ENCODE measurements at regions not wholly inside any gene's neighbourhood (a gene's known extent, or its start where the extent isn't known, plus 50 kb on each side); places are given as distances from the start of the nearest gene placed in this dataset.

DNA sequence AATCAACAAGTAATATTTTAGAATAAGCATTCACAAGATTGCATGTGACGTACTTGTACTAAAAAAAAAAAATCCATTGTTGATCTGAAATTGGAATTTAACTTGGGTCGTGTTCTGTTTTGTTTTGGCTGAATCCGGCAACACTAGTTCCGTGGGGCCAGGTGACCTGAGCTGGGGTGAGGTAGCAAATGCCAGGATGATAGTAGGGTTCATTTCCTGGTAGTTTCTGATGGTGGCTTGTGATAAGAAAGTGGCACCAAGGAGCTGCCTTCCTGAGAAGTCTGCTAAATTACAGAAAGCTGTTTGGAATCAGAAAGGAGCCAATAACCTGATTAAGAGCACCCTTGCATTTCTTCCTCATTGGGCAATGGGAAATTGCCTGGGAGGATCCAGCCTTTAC is 126.4 kb upstream of the DLX2 start:
- Mint-ChIP-seq H3K27me3 (ENCODE audit: low read depth) (peaks cover 21% of the 10 kb centered on the region), H3K9me3 (no peaks in the 10 kb centered on the region), H3K4me1 (peaks cover 52% of the 10 kb centered on the region), H3K4me3 (no peak overlapping the region), H3K27ac (peak overlapping the region in 2 of 3 experiments; percentile 20 to 50), H3K36me3 (ENCODE audit: low read depth) (no peaks in the 10 kb centered on the region)
- TF ChIP-seq, protein P1, sequence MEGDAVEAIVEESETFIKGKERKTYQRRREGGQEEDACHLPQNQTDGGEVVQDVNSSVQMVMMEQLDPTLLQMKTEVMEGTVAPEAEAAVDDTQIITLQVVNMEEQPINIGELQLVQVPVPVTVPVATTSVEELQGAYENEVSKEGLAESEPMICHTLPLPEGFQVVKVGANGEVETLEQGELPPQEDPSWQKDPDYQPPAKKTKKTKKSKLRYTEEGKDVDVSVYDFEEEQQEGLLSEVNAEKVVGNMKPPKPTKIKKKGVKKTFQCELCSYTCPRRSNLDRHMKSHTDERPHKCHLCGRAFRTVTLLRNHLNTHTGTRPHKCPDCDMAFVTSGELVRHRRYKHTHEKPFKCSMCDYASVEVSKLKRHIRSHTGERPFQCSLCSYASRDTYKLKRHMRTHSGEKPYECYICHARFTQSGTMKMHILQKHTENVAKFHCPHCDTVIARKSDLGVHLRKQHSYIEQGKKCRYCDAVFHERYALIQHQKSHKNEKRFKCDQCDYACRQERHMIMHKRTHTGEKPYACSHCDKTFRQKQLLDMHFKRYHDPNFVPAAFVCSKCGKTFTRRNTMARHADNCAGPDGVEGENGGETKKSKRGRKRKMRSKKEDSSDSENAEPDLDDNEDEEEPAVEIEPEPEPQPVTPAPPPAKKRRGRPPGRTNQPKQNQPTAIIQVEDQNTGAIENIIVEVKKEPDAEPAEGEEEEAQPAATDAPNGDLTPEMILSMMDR (IDR thresholded peaks at IDR 0.05; ENCODE audit: unreplicated experiment in 3 of 3) = no peak

DNA sequence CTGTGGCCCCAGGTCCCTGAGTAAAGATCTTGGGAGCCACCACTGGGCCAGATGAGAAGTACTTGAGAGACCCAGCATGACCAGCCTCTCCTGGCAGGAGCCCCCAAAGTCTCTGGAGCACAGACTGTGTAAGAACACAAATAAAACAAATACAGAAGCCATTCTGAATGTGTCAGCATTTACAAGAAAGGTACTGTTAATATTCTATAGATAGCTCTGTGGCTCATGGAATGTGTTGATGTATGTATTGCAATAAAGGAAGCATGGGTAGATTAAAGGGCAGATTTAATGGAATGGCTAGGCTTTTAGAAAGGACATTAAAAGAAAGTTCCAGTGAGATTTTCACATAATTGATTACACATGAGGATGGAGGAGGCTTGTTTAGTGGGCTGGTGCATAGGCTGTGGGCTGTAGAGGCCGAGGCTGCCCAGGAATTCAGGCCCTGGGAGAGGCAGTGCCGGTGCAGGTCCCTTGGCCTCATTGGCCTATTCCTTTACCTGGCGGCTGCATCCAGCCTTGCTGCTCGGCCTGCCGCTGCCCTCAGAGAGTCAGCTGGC is 127.7 kb upstream of the DLX2 start:
- Mint-ChIP-seq H3K4me1 (peaks cover 62% of the 10 kb centered on the region), H3K9me3 (no peaks in the 10 kb centered on the region), H3K27ac (peak overlapping the region; percentile 29 to 96 (median 36)), H3K36me3 (ENCODE audit: low read depth) (no peaks in the 10 kb centered on the region), H3K4me3 (peak overlapping the region in 1 of 3 experiments; percentile 12), H3K27me3 (ENCODE audit: low read depth) (peaks cover 33% of the 10 kb centered on the region)
- TF ChIP-seq, protein P1 (IDR thresholded peaks at IDR 0.05; ENCODE audit: unreplicated experiment in 3 of 3) = no peak

DNA sequence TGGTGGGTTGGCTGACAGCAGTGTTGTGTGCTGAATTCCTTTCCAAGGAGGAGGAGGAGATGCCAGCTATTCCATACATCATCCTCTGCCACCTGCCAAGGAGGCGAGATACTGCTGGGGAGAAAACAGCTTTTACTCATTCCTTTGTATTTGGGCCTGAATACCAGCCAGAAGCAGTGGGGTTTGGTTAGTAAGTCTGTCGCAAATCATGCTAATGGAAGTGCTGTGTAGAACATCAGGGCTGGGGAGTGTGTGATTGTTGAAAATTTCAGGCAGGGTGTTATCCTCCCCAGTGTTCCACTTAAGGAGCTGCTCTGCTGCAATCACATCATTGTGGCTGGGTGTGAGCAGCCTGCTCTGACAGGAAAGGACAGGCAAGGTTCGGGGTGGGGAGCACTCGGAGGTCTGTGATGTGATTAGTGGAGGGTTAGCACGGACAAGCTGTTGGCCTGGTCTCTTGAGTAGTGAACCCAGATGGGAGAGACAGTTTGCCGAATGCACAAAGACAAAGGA is 128.2 kb upstream of the DLX2 start:
- H3K27ac Mint-ChIP-seq = peak overlapping the region; percentile 29 to 96 (median 36)
- H3K27me3 Mint-ChIP-seq (ENCODE audit: low read depth) = peaks cover 39% of the 10 kb centered on the region
- peaks cover 66% of the 10 kb centered on the region for H3K4me1 Mint-ChIP-seq
- TF ChIP-seq, protein P1 (IDR thresholded peaks at IDR 0.05; ENCODE audit: unreplicated experiment in 3 of 3) = no peak
- peak overlapping the region in 2 of 3 experiments; percentile 5 to 29 for H3K4me3 Mint-ChIP-seq
- no peaks in the 10 kb centered on the region for H3K36me3 Mint-ChIP-seq (ENCODE audit: low read depth)
- no peaks in the 10 kb centered on the region for H3K9me3 Mint-ChIP-seq

DNA sequence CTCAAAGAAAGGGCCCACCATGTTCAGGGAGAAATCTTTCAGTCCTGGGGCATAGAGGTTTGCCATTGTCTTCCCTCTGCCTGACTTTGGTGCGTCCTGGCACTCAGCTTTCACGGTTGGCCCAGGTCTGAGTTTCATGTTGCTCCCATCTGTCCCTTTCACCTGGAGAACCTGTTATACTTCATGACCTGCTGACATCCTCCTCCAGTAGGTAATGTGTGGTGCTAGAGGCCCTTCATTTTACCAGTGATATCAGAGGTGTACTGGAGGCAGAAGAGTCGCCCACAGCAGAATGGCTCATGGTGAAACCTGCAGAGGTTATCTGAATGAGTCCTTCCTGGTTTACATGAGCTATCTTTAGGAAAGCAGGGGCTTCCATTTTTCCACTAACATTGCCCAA is 128.8 kb upstream of the DLX2 start:
- Mint-ChIP-seq H3K4me1 (peaks cover 66% of the 10 kb centered on the region), H3K36me3 (ENCODE audit: low read depth) (no peaks in the 10 kb centered on the region), H3K27ac (peak overlapping the region in 2 of 3 experiments; percentile 4 to 96), H3K9me3 (no peaks in the 10 kb centered on the region), H3K4me3 (no peak overlapping the region), H3K27me3 (ENCODE audit: low read depth) (peaks cover 44% of the 10 kb centered on the region)
- TF ChIP-seq, protein P1 (IDR thresholded peaks at IDR 0.05; ENCODE audit: unreplicated experiment in 3 of 3) = no peak

DNA sequence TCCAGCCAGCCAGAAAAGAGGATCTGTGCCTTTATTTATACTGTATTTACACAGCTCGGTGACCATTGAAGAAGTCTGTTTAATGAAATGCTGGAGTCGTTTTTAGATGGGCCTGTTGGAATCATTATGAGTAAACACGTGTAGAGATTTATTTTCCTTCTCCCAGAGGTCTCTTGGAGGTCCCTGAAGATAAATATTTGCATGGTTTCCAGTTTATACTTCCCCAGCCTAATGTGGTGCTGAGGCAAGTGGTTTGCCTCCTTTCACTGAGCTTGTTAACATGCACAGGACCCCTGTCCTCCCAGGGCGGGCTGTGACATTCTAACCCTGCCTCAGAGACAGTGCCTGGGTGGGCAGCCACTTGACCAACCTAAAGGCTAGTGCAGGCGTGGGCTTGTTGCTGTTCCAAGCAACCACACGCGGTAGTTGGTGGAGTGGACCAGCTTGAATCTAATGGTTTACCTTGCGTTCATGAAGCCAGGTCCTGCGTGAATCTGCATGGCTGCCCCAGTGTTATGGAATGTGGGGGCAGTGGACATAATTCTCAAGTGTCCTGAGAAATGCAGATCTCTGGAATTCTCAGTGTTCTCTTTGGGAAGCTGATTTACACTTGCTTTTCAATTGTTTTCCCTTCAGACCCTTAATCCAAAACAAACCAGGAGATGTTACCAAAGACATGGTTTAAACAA is 130.2 kb upstream of the DLX2 start:
- Mint-ChIP-seq H3K27ac (peak overlapping the region in 2 of 3 experiments; percentile 45 to 96), H3K27me3 (ENCODE audit: low read depth) (peaks cover 57% of the 10 kb centered on the region), H3K36me3 (ENCODE audit: low read depth) (no peaks in the 10 kb centered on the region), H3K9me3 (no peaks in the 10 kb centered on the region), H3K4me1 (peaks cover 64% of the 10 kb centered on the region), H3K4me3 (peak overlapping the region; percentile 30 to 44 (median 39))
- TF ChIP-seq, protein P1 (IDR thresholded peaks at IDR 0.05; ENCODE audit: unreplicated experiment in 3 of 3) = no peak
